CD4-positive, alpha-beta T cell treated with Interferon alpha-2 for 1 hour (primary cell): ENCODE measurements at regions not wholly inside any gene's neighbourhood (a gene's known extent, or its start where the extent isn't known, plus 50 kb on each side); places are given as distances from the start of the nearest gene placed in this dataset.

Experiments used
- DNase-seq, 2 donors: peaks; one replicate each; pipeline ENCODE4 v3.0.0-alpha.2; 2020 to 2022

DNA sequence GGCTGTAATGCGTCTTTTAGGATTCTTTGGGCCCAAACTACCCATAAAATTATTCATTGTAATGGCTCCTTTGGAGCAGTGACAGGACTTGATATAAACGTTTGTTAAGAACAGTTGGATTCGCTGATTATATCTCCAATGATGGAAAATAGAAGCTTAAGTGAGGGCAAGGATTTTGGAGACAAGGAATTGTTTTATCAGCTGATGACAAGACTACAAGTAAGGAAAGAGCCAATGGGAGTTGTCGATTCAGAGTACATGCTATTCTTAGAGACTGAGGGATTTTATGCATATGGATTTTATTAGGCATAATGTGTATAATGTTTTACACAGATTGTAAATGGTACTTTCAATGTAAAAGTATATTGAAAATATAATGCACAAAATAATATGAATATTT is 425.5 kb upstream of the RIOK2 start:
- DNase-seq: no peak

- DNase-seq: no peak
These were observed 435.7 kb upstream of the RIOK2 start for GRCh38 chr5:97618721-97619120.

GRCh38 chr5:97623441-97623840 is 440.4 kb upstream of the RIOK2 start:
- DNase-seq: no peak

GRCh38 chr5:97624886-97625285 is 441.8 kb upstream of the RIOK2 start:
- no peak for DNase-seq

GRCh38 chr5:97627272-97627671 is 444.2 kb upstream of the RIOK2 start:
- no peak for DNase-seq

DNA sequence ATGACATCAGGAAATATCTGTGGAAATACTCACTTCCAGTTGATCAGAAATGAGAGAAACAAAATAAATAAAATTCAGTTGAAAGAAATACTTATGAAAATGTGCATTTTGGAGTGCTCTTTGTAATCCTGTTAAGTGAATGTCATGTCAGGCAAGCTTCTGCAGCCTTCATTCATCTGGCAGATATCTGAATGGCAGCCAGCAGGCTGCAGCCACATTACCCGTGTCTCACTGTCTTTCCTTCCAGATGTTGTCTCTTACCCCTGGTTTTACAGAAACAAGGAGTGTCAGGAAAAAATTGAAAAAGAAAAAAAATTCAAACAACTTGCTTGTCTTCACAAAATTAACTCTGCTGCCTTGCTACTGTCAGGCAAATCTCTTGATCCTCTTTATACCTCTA is 445.0 kb upstream of the RIOK2 start:
- DNase-seq: no peak

DNA sequence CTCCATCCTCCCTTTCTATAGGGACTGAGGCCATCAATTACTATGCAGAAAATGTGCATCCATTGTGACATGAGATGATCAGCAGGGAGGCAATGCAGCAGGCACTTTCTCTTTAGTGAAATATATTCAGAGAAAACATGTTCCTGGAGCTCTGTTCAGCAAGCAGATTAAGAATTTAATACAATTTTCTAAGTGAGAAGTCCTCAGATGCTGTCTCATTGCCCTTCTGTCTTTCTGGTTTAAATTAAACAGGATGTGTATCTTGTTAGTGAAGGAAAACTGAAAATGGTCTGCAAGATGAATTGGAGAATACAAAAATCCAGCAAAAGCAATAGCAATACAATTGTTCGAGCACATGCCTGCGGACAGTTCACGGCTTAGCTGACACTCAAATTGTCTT is 445.8 kb upstream of the RIOK2 start:
- no peak for DNase-seq

DNA sequence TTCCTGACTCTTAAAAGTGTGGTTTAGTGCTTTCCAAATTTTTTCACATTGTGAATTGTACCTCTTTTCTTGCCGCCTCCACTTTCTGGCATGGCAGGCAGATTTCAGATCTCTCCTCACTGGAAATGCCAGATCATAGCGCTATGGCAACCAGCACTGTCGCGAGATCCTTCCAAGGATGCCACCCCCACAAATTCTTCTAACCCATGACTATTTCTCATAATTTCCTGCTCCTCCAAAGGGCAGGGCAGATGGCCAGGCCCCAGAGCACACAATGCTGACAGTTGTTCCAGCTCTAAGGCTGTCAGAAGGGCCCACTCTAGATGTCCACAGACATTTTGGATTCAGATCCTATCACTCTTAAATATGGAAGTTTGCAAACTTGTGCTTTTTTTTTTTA is 446.2 kb upstream of the RIOK2 start:
- DNase-seq: no peak

DNA sequence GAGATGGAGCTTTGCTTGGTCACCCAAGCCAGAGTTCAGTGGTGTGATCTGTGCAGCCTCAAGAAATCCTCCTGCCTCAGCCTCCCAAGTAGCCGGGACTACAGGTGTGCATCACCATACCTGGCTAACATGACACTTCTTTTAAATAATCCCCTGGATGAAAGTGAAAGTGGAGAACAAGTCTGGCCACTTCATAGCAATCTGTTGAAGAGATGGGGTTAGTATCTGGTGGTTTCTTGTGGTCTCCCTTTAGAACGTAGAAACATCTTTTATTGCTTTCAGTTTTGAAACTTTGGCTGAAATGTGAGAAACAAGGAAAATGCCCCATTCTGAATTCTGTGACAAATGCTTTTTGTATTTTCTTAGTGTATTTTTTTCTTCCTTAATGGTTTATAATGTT is 452.5 kb upstream of the RIOK2 start:
- DNase-seq: no peak

DNA sequence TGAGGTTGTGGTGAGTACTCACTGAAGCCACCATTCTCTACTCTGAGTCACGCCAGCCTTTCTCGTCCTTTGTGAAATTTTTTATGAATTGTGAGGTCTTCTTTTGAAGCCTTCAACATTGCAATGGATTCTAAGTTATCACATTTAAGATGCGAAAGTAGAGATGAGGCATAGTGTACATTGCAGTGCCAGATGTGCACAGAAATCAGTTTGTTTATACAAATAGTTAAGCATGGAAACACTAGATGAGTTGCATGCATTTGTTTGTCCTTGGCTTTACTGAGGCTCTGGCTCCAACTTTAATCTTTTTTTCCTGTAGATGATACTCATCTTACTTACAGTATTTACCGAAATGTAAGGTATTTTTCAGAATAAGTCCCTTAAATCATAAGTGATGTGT is 453.7 kb upstream of the RIOK2 start:
- DNase-seq: no peak

- no peak for DNase-seq
These were observed 458.0 kb upstream of the RIOK2 start for GRCh38 chr5:97641081-97641480.

DNA sequence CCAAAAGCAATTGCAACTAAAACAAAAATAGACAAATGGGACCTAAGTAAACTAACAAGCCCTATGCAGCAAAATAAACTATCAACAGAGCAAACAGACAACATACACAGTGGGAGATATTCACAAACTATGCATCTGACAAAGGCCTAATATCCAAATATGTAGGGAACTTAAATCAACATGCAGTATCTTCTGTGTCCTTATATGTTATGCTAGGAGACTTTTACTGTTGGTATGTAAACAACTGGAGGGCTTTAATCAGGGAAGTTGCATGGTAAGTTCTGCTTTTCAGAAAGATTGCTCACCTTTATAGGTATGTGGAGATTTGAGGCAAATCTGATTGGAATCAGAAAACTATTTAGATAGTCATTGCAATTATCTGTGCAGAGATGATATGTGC is 461.2 kb upstream of the RIOK2 start:
- DNase-seq: no peak

GRCh38 chr5:97644896-97645295 is 461.8 kb upstream of the RIOK2 start:
- DNase-seq: no peak

GRCh38 chr5:97657239-97657638 is 474.2 kb upstream of the RIOK2 start:
- no peak for DNase-seq

GRCh38 chr5:97658116-97658900 is 475.3 kb upstream of the RIOK2 start:
- no peak for DNase-seq

- DNase-seq: no peak
These were observed 483.7 kb upstream of the RIOK2 start for GRCh38 chr5:97666783-97667182.

DNA sequence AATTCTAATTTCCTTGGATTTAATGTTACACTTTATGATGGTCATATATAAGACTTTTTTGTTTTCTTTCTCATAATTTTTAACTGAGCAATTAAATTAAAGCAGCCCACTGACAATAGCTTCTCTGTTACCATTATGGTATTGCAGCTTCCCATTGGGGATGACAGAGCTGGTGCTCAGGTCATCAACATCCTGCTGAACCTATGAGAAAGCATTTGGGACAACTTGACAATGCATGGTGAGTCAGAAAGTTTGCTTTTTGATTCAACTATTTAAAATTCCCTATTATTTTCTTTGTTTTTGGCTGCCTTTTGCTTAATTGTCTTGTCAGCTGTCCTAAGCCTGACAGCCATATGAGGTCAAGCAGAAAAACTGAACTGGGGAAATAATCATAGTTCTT is 487.4 kb upstream of the RIOK2 start:
- no peak for DNase-seq

DNA sequence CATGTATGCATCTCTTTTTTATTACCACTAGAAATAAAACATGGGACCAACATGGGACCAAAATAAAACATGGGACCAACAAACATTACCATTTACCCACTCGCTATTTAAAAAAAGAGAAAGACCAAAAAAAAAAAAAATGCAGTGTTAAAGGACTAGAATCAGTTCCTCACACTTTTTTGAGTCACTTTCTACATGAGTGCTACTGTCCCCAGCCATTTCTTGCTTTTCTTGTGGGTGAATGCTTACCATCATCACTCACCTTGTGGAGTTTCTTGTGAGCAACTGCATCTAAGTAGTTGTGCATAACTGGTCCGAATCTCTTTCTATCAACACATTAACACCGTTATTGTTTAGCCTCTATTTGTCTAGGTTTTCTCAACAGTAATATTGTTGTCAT is 493.6 kb upstream of the RIOK2 start:
- no peak for DNase-seq

- no peak for DNase-seq
These were observed 511.0 kb upstream of the RIOK2 start for GRCh38 chr5:97694091-97694490.

DNA sequence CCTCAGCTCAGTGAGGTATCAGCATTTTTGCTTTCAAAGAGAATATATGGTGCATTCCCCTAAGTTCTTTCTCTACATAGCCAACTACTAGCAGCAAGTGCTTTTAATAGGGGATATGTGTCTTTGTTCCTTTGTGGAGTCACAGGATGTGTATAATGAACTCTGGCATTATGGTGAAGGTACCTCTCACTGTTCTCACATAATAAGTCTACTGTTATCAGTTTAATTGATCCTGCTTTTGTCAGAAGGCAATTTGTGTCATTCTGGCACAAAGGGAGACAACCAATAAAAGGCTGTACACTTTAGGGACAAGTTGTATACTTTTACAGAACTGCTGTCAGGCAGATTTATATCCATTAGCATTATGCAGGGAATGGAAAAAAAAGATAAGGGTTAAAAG is 531.4 kb upstream of the RIOK2 start:
- DNase-seq: no peak

- DNase-seq: no peak
These were observed 543.1 kb upstream of the RIOK2 start for GRCh38 chr5:97726106-97726505.

- no peak for DNase-seq
These were observed 545.9 kb upstream of the RIOK2 start for GRCh38 chr5:97728920-97729319.

DNA sequence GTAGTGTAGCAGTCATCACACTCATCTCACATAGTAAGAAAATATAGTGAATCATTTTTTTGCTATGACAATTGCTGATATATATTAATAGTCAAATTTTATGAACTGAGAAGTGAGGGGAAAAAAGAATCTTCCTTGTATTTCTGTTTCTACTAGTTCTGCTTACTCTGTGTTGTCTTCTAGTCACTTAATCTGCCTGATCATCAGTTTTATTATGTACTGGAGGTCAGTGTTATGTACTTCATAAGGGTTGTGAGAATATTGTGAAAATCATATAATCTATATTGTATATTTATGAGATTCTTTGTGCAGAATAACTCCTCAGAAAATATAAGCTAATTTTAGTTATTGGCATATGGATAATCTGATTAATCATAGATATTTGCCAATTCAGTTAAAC is 546.9 kb upstream of the RIOK2 start:
- no peak for DNase-seq

DNA sequence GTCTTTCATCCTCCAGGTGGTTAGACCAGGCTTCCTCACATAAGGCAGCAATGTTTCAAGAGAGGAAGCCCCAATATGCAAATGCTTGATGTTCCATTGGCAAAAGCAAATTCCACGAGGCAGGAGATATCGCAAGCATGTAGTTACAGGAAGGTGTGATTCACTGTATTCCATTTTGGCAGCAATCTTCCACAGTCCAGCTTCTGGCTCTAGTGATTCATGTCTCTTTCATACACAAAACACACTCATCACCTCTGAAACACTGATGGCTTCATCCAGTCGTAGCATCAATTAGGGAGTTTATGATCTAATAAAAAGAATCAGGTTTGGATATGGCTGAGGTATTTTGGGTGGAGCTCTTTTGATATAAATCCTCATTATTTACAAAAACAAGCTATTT is 552.2 kb upstream of the RIOK2 start:
- no peak for DNase-seq

- no peak for DNase-seq
These were observed 554.6 kb upstream of the RIOK2 start for GRCh38 chr5:97737608-97738007.

DNA sequence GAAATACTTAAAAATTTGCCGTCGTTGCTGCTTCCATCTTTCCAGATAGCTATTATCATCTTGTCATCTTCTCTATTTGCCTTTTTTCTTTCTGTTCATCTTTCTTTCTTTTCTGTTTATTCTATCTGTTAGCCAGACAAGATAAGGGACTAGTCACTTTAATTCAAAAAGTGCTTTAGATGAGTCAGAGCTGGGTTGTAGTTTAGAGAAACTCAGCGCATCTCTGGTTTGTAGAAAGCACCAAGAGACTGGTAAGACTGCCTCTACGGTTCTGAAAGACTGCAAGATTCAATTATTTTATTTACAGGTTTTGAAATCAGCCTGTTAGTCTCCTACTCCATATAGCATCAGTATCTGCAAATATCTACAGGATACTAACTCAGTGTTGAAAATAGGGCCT is 562.8 kb upstream of the RIOK2 start:
- DNase-seq: no peak
